Epithelial cell of proximal tubule (primary cell): ENCODE measurements at regions not wholly inside any gene's neighbourhood (a gene's known extent, or its start where the extent isn't known, plus 50 kb on each side); places are given as distances from the start of the nearest gene placed in this dataset.

Source experiments
- DNase-seq: peaks from one replicate; pipeline ENCODE4 v3.0.0-alpha.2; 2011; ENCODE audit warnings: low read depth
- H3K4me3 ChIP-seq: 2 replicates; pipeline ENCODE4 v1.5.1; 2011; ENCODE audit warnings: low read depth, mild to moderate bottlenecking, low read length
- TF ChIP-seq, protein P1 (sequence below): conservative IDR thresholded peaks from 2 replicates; pipeline ENCODE4 v1.5.1; 2012; ENCODE audit warnings: low read depth, mild to moderate bottlenecking, low read length

DNA sequence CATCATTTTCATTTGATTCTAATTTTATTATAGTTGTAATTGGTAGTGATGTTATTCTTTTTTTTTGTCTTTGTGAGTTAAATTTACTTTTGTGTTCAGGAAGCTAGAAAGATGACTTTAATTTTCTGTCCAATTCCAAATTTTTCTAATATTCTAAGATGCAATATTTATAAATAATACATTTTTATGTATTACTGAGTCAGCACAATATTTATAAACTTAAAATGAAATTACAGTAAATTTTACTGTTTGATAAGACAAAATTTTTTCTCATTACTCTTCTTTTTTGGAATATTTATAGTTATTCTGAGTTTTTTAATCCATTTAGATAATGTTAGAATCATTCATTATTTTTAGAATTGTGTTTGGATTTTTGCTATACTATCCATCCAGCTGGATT lies 1637.9 kb upstream of the ACO1 start:
- H3K4me3 ChIP-seq = no peak overlapping the region
- DNase-seq = no peak
- TF ChIP-seq, protein P1, sequence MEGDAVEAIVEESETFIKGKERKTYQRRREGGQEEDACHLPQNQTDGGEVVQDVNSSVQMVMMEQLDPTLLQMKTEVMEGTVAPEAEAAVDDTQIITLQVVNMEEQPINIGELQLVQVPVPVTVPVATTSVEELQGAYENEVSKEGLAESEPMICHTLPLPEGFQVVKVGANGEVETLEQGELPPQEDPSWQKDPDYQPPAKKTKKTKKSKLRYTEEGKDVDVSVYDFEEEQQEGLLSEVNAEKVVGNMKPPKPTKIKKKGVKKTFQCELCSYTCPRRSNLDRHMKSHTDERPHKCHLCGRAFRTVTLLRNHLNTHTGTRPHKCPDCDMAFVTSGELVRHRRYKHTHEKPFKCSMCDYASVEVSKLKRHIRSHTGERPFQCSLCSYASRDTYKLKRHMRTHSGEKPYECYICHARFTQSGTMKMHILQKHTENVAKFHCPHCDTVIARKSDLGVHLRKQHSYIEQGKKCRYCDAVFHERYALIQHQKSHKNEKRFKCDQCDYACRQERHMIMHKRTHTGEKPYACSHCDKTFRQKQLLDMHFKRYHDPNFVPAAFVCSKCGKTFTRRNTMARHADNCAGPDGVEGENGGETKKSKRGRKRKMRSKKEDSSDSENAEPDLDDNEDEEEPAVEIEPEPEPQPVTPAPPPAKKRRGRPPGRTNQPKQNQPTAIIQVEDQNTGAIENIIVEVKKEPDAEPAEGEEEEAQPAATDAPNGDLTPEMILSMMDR = no peak

DNA sequence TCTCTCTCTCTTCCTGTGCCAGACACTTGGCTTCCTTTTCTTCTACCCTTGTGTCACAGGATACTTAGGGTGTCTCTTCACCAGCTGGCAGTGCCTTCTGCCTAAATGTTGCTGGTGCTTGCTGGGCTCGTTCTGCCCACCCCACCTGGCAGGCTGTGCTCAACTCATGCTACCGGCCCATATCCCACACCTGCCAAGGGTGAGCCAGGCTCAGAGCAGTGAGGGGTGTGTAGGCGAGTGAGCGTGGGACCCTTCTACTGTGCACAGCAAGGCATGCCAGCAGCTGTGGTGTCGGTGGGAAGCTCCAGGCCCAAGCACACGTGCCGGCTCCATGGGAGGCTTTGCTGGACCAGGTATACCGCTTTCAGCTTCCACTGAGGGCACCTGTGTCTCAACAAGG lies 1626.7 kb upstream of the ACO1 start:
- TF ChIP-seq, protein P1 = no peak
- no peak for DNase-seq
- no peak overlapping the region for H3K4me3 ChIP-seq

DNA sequence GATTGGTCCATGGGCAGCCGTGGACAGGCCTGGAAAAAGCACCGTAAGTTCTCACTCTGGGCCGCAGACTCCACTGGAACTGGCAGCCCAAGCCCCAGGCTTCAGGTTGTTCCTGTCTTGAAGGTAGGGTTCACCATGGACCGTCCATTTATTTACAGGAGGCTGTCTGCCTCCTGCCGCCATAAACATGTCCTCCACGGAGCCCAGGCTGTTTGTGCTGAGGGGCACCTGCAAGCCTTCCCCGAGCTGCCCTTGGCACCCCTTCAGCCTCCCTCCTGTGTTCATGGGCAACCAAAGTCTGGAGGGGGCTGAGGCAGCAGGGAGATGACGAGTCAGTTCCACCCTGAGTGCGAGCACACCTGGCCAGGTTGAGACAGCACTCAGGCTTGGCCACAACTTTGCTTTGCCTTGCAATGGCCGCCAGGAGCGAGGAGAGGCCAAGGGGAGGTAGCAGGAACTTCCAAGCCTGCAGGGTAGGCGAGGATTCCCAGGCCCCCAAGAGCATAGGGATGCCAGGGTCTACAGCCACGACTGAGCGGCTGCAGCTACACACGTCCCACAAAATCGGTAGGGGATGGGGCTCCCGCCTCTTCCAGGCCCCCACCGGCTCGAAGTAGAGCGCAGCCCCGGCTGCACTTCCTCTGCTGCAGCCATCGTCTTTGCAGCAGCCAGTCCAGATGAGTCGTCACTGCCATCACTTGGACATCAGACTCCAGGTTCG lies 1625.6 kb upstream of the ACO1 start:
- TF ChIP-seq, protein P1 = no peak
- no peak for DNase-seq
- H3K4me3 ChIP-seq = no peak overlapping the region

DNA sequence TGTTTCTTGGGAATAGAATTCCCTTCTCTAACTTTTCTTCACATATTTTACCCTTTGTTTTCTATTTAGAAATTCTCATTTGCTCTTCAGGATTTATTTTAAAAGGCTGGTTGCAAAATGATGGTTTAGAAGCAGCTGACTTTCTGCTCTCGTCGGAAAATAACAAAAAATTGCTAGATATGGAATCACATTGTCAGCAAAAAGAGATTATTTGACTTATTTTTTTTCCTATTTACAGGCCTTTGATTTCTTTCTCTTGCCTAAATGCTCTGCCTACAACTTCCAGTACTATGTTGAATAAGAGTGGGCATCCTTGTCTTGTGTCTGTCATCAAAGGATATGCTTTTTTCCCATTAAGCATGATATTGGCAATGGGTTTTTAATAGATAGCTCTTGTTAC lies 1619.1 kb upstream of the ACO1 start:
- no peak overlapping the region for H3K4me3 ChIP-seq
- TF ChIP-seq, protein P1 = no peak
- DNase-seq = no peak

DNA sequence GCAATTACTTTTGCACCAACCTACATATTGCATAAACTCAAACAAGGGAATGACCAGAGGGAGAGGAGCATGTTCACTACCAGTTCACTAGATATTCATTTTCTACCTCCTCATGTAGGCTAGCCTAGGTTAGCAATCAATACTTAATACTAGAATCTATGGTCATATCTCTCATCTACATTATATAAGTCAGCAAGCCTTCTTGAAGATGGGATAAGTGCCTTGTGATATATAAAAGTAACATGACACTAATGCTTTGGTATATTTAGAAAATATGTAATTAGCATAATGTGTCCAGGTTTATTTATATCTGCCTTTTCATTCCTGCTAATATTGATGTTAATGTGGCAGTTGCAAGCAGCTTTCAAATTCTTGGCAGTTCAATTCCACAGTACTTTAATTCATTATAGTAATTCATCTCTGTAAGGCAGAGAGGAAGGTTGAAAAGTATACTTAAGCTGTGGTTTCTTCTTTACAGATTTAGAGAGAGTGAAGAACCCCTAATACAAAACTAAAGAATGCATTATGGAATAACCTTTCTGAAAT lies 1613.2 kb upstream of the ACO1 start:
- no peak for DNase-seq
- TF ChIP-seq, protein P1 = no peak
- H3K4me3 ChIP-seq = no peak overlapping the region

DNA sequence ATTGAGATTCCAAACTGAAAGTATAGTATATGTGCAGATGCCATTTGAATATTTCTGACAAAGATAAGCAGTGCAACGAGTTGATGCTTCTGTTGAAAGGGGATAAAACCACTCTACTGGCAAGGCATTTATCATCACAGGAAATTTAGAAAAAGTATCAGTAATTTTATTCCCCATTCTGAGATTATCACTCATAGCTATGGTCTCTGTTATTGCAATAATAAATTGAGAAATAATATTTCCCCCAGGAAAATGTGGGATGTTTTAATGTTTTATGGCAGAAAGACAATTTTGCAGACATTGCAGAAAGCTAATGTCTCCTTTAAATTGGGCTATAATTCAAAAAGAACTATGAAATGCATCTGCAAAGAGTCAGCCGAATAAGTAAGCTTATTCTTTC lies 1612.7 kb upstream of the ACO1 start:
- no peak for DNase-seq
- H3K4me3 ChIP-seq = no peak overlapping the region
- TF ChIP-seq, protein P1 = no peak

DNA sequence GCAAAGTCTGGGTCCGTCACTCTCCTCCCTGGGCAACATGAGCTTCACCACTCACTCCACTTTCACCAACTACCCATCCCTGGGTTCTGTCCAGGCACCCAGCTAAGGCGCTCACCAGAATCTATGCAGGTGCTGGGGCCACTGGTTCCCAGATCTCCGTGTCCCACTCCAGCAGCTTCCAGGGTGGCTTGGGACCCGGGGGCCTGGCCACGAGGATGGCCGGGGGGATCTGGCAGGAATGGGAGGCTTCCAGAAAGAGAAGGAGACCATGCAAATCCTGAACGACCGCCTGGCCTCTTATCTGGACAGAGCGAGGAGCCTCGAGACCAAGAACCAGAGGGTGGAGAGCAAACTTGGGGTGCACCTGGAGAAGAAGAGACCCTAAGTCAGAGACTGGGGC lies 1611.0 kb upstream of the ACO1 start:
- TF ChIP-seq, protein P1 = no peak
- DNase-seq = no peak
- no peak overlapping the region for H3K4me3 ChIP-seq
